ENCODE measurements at regions not wholly inside any gene's neighbourhood (a gene's known extent, or its start where the extent isn't known, plus 50 kb on each side); places are given as distances from the start of the nearest gene placed in this dataset.
"Not testable (repeated sequence)": the region's sequence is repeated elsewhere in the genome, so short reads cannot be mapped to it uniquely, and the experiment has no call there.

DNA sequence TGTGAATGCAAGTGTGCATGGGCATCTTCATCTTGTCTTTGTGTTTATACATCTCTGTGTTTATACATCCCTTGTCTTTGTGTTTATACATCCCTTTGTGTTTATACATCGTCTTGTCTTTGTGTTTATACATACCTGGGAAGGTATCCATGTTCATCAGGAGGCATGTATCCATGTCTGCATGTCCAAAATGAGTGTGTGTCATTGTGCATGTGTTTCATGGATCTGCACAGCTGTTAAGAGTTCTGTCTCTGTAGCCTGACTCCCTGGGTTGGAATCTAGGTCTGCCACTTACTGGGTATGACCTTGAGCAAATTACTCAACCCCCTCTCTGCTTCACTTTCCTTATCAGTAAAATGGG lies 50.1 kb upstream of the SIRPA start:
- DNase-seq (ENCODE audit: low read depth, low spot score), result no peak

DNA sequence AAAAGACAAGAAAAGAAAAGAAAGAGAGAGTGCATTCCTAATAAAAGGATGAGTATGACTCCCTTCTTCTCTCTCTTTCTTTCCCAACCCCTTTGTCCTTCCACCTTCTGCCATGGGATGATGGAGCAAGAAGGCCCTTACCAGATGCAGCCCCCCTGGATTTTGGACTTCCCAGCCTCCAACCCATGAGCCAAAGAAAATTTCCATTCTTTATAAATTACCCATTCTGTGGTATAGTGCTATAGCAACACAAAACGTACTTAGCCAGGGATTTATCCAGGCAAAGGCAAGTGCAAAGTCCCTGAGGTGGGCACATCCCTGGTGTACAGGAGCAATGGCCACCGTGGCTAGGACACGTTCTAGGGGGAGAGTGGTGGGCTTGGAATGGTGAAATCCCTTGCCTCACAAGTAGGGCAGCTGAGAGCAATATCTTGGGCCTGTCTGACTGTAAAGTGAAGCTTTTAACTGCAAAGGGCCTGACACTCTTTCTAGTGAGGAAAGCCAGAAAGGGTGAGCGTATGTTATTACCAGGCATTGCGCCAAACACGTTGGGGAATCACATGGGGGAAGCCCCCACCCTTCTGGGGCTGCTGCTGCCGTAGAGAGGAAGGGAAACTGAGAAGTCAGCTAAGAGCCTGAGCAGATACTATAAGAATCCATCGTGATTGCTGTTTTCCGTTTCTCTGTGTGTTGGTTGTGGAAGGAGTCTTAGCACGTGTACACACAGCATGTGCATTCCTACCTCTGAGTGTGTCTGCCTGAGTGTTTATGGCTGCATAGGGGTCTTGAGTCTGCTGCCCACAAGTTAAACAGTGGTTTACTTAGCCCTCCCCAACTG lies 50.7 kb upstream of the SIRPA start:
- DNase-seq (ENCODE audit: low read depth, low spot score), result no peak

DNA sequence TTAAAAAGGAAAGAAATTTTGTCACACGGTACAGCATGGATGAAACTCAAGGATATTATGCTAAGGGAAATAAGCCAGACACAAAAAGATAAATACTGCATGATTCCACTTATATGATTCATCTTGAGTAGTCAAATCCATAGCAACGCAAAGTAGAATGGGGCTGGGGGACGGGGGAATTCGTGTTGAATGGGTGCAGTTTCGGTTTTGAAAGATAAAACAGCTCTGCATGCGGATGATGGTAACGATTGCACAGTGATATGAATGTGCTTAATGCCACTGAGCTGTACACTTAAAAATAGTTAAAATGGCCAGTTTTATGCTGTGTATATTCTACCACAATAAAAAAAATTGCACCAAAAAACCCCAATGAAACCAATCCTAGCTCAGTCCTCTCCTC lies 52.9 kb upstream of the SIRPA start:
- DNase-seq (ENCODE audit: low read depth, low spot score), result no peak

DNA sequence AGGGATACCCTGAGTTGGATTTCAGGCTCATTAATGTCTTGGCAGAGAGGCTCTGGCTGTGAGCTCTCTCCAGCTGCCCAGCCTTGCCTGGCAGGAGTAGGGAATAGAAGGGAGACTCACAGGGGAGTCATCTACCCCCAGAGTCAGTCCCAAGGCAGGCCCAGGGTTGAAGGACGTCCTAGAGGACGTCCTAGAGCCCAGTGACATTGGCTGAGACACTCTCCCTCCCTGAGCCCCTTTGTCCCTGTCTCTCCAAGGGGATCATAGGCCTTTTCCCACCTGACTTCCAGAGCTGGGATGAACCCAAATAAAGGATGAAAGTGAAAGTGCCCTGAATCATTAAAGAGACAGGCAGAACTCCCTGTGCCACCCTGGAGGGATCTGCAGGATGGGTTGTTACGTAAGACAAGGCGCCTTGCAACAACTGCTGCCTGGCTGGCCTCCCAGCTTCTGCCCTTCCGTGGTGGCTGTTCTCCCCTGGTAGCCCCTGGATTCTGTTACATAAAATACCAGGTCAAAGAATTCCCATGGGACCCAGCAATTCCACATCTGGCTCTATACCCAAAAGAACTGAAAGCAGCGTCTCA lies 53.6 kb upstream of the SIRPA start:
- DNase-seq (ENCODE audit: low read depth, low spot score), result no peak

DNA sequence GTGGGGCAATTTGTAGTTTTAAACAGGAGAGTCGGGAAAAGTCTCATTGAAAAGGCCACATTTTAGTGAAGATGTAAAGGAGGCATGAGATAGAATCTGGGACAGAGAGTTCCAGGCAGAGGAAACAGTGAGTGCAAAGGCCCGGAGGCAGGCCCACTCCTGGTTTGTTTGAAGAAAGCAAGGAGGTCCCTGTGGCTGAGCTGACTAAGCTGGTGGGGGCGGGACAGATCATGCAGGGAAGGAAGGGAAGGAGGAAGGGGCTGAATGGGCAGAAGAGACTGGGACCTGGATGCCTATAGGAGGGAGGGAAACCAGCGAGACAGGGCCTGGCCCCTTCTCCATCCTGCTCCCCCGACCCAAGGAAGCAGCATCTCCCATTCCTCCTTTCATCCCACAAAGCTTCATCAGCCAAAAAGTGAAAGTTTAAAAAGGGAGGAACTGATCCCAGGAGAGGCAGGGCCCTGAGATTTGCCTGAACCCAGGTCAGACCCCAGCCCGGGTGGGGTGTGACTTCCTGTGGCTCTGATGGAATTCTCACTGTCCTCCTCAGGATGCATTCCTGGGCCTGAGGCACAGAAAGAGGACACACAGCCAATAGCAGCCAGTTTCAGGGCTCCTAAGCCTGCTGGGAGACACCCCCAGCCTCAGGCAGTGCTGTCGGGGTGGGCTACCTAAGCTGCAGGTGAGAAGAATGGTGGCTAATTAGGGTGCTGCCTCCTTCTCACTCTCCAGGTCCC lies 54.2 kb upstream of the SIRPA start:
- no peak for DNase-seq (ENCODE audit: low read depth, low spot score)

DNA sequence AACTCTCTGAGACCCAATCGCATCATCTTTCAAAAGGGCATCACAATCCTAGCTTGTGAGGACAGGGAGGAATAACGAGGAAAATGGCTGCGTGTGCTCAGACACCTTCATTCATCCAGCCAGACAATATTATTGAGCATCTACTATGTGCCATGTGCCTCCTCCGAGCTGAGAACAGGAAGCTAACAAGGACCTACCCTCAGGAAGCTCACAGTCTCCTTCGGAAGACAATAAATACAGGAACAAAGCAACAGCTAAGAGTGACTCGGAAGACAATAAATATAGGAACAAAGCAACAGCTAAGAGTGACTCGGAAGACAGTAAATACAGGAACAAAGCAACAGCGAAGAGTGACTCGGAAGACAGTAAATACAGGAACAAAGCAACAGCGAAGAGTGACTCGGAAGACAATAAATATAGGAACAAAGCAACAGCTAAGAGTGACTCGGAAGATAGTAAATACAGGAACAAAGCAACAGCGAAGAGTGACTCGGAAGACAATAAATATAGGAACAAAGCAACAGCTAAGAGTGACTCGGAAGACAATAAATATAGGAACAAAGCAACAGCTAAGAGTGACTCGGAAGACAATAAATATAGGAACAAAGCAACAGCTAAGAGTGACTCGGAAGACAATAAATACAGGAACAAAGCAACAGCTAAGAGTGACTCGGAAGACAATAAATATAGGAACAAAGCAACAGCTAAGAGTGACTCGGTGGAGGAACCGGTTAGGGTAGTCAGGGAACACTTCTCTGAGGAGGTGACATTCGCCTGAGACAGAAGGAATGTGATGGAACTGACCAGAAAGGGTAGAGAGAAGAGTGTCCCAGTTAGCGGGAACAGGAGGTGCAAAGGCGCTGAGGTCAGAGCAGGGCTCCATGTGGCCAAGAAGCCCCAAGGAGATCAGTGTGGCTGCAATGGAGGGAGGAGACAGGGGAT lies 55.6 kb upstream of the SIRPA start:
- not testable (repeated sequence) for DNase-seq (ENCODE audit: low read depth, low spot score)

DNA sequence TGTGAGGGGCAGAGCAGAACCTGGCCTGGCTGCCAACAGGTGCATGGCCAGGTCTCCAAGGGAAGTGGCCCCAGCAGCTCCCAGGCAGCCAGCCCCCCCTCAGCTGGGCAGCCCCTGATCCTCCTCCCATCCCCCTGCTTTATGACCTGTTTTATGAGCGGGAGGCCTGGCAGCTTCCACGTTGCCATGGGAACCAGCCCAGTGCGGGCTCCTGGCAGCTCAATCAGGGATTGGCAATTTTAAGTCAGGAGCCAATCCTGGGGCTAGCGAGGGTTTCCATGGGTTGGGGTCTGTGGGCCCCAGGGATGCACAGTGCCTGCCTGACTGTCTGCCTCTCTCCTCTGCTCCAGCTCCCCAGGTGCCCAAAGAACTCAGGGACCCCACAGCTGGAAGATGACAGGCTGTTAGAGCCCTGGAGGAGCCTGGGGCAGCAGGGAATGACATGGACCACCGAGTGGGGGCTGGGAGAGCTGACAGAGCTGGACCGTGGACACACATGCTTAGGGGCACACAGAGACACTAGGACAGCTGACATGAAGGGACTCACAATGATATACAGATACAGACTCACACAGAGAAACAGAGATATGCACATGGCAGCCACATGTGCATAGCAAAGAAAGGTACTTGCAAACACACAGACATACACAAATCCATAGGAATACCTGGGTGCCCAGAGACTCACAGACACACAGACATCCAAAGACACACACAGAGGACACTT lies 56.5 kb upstream of the SIRPA start:
- DNase-seq (ENCODE audit: low read depth, low spot score), result no peak

DNA sequence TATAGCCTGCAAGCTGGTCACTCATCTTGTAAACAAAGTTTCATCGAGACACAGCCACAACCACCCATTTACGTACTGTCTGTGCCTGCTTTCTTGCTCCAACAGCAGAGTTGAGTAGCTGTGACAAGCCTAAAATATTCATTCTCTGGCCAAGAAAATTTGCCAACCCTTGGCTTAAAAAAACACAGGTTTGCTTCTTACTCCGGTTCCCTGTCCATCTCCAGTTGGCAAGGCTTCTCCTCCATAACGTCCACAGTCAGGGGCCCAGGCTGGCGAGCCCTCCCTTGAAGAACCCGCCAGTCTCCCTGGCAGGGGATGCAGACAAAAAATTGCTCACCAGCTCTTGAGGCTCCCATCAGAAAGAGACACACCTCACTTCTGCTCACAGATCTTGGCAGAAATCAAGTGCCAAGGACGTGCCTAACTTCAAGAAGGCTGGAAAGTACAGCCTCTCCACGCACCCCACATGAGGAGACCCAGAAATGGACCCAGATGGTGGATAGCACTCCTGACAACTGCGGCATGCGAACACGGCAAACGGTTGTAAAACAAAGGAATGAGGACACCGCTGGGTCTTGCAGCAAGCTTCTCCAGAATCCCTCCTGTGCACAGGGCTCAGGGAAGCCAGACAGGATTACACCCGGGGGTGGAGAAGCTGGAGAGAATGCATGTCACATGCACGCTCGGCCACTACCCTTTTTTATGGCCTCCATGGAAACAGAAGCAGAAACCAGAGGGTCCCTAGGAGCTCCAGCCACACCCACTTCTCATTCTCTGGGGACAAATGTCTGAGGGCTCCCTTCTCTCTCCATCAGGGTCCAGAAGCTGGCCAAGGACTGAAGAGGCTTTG lies 59.8 kb upstream of the SIRPA start:
- no peak for DNase-seq (ENCODE audit: low read depth, low spot score)

DNA sequence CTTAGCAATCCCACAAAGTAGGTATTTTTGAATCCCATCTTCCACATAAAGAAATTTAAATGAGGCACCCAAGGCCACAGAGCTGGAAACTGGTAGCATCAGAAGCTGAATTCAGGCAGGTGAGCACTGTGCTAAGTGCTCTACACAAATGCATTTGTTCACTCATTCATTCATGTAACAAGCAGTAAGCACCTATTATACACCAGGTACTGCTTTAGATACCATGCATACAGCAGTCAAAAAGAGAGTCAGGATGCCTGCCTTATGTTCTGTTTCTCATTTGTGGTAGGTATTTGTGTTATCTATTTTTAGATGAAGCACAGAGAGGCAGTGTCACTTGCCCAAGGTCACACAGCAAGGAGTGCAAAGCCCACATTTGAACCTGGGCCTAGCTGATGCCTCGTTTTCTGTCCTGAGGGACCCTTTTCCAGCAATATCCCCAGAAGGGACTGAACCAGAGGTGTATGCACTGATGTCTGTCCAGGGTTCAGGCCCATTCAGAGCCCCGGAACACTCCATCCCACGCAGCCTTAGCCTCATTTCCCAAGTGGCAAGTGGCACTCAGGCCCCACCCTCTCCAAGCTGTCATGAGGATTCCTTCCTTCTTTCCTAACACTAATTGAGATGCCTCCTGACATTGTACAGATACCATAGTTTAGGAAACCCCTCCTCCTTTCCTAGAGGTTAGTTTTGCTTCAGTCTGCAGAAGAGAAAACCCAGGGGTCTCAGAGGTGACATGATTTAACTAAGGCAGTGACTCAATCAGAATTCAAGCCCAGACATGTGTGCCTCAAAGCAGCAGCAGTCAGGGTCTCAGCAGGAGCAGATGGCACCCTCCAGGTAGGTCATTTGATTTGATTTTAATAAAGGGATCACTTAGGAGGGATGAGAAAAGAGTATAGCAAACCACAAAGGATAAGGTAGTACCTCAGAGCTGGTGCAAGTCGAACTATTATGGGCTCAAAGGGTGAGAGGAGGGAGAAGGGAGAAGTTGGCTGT lies 61.2 kb upstream of the SIRPA start:
- DNase-seq (ENCODE audit: low read depth, low spot score), result no peak

DNA sequence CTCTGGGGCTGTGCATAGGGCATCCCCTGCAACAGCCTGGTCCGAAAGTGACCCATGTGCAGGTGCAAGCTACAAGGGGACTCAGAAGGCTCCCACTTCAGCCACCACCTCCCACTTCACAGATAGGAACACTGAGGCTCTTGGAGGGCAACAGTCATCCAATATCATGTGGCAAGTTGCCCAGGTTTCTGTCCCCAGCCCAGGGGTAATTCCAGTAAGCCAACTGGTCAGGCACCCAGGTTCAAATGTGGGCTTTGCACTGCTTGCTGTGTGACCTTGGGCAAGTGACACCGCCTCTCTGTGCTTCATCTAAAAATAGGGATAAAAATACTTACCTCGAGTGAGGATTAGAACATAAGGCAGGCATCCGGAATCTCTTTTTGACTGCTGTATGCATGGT lies 62.0 kb upstream of the SIRPA start:
- DNase-seq (ENCODE audit: low read depth, low spot score), result no peak

DNA sequence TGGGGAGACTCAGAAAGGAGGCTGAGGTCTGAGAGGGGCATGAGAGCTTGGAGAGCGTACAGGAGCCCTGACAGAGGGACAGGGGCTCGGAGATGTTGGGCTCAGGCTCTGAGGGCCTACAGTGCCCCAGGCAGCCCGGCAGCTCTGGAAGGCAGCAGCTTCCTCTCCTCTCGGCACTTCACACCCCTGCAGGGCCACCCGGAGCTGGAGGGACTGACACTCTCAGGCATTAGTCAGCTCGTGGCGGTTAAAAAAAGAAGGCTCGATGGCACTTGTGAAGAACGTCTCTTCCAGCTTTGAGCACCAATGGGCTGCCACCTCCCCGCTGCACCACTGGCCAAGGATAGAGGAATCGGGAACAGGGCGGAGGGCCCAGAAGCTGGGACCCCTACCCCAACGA lies 62.6 kb upstream of the SIRPA start:
- no peak for DNase-seq (ENCODE audit: low read depth, low spot score)

DNA sequence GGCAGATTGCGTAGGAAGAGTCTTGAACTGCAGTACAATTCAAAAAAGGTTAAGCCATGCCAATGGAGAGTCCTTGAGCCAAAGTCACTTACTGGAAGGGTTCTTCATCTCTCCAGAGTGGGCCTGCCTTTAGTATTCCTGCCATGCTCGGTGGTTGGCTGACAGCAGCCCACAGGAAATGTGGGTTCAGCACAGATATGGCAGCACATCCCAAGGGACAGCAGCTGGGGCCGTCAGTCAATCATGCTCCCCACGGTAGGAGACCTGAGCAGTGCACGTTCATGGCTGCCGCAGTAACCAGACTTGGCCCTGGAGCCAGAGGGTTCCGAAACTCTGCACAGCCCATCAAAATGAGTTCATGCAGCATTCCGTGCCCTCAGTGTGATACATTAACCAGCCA lies 63.6 kb upstream of the SIRPA start:
- no peak for DNase-seq (ENCODE audit: low read depth, low spot score)

DNA sequence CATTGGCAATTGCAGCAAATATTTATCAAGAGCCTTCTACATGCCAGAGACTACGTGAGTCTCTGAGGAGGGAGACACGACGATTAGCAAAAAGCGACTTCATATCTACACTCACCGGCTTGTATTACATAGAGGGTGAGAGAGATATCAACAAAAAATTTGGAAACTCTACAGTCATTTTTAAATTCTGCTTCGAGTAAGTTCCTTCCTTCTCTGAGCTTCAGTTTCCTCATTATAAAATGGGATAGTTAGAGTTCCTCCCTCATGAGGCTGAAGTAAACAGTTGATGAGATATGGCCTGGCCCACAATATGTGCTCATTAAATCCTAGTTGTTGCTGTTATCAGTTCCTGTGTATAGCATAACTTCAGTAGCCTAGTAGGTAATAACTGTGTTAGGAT lies 64.1 kb upstream of the SIRPA start:
- no peak for DNase-seq (ENCODE audit: low read depth, low spot score)

DNA sequence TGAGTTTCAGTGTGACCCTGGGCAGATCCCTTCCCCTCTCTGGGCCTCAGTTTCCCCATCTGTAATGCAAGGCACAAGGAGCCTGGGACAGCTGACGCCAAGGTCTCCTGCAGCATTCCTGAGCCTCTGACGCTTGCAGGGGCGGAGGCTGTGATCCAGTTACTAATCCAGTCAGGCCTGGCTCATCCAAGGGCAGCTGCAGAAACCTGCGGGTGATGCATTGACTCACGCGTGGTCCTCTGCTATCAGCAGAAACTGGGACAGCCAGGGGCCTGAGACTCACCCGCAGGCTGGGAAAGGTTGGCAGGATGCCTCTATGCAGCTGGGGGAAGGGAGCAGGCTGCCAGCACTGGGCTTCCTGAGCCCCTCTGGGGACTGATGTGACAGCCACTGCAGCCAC lies 65.0 kb upstream of the SIRPA start:
- DNase-seq (ENCODE audit: low read depth, low spot score), result no peak

DNA sequence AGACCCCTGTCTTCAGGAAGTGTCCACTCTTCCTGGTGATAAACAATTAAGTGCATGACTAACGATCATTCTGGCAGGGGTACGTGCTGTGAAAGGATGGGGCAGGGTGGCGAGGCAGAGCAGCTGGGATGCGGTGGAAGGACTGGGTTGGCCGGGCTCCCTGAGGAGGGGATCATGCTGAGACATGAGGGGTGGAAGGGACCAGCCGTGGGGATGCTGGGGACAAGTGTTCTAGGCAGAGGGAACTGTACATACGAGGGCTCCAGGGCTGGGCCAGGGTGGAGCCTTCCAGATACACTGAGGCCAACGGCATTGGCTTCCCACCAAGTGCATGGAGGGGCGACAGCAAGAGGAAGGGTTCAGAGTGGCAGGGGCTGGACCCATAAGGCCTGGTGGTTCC lies 65.7 kb upstream of the SIRPA start:
- DNase-seq (ENCODE audit: low read depth, low spot score), result no peak

DNA sequence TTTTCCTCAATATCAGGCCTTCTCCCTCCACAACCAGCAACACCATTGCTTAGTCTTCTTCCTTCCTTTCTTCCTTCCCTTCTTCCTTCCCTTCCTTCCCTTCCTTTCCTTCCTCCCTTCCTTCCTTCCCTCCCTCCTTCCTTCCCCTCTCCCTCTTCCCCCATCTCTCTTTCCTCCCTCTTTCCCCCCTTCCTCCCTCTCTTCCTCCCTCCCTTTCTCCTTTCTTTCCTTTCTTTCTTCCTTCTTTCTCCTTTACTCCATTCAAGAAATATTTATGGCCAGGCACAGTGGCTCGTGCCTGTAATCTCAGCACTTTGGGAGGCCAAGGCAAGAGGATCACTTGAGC lies 66.4 kb upstream of the SIRPA start:
- no peak for DNase-seq (ENCODE audit: low read depth, low spot score)

DNA sequence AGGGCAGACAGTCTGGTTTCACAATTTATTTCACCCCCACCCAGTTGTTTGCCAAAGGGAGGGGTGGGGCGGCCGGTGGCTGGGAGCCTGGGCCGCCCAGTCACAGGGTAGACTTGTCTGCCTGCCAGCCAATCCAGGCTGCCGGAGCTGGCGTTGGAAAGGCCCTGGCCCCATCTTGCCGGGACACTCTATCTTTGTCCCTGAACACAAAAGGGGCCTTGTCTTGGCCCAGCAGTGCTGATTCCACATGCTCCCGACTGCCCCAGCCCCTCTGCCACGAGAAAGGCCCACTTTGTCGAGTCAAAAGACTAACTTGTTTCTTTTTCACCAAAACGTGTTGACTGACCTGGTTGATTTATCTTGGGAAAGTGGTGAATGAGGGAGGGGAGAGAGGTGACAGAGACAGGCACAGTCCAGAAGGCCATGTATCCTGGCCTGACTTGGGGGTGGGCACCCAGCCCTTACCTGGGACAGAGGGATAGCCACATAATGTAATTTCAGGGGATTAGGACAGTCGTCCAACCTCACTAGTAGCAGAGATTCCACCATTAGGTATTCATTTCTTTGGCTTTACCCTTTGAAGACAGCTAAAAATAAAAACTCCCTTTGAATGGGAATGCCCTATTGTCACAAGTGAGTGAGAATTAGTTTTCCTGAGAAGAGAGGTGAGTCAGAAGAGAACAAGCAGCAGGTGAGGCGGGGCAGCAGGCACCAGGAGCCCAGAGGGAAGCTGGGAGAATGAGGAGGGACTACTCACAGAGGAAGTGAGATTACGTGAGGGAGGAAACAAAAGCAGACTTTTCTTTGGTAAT lies 67.0 kb upstream of the SIRPA start:
- DNase-seq (ENCODE audit: low read depth, low spot score), result no peak

DNA sequence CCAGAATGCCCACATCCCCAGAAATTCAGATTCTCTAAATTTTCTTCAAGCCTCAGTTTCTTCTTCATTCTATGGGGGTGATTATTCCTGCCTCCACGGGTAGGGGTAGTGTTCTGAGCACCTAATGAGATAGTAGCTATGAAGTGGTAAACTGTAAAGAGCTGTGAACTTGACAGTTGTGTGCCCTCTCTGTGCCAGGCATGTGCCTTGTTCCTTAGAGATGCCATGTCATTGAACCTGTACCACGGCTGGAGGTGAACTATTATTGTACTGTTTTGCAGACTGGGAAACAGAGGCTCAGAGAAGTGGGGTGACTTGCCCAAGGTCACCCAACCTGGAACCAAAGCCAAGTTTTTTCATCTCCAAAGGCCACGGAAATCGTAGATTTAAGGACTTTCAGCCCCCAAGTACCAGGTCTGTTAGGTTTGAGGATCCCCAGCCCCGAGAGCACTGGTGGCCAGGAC lies 67.7 kb upstream of the SIRPA start:
- DNase-seq (ENCODE audit: low read depth, low spot score), result no peak

Measured in iPS DF 19.7 (cell line).